IMR-90 (cell line): ENCODE measurements at regions not wholly inside any gene's neighbourhood (a gene's known extent, or its start where the extent isn't known, plus 50 kb on each side); places are given as distances from the start of the nearest gene placed in this dataset.

ENCODE experiments used
- ATAC-seq: fragments of 200-7000 bp; cut with Tn5 transposase; 2 replicates; pipeline ENCODE4 v1.9.1; 2020; ENCODE audit warnings: low read depth, mild to moderate bottlenecking, moderate library complexity
- BruUV-seq: library from RNA; stranded (reverse); fragments of 400-500 nt; replicated peaks from 2 replicates; lab custom pipeline; 2021; lab: Mats Ljungman, UMichigan
- CTCF ChIA-PET: fragments of 300-600 bp; formaldehyde crosslinking; extraction: SDS; loops from one replicate; lab custom pipeline; 2021; ENCODE audit warnings: antibody characterized with exemption; lab: Yijun Ruan, JAX
- POLR2A ChIA-PET: fragments of 300-600 bp; sonication (Branson Sonifier 250); formaldehyde crosslinking; loops from one replicate; lab custom pipeline; 2022; ENCODE audit warnings: antibody characterized with exemption; ENCODE audit not compliant: unreplicated experiment; lab: Charles Lee
- DNase-seq: peaks from one replicate; pipeline ENCODE4 v3.0.0; 2013
- H2AFZ ChIP-seq: replicated peaks from 2 replicates; pipeline ENCODE3; 2013; ENCODE audit warnings: low read length, mild to moderate bottlenecking; ENCODE audit not compliant: poor library complexity
- H2AK5ac ChIP-seq: 2 replicates; pipeline ENCODE4 v1.6.1; 2013; ENCODE audit warnings: low read depth, low read length, inconsistent platforms
- H2AK9ac ChIP-seq: replicated peaks from 2 replicates; pipeline ENCODE3; 2013; ENCODE audit warnings: mild to moderate bottlenecking, low read depth, low read length, moderate library complexity; ENCODE audit not compliant: poor library complexity
- H2BK120ac ChIP-seq: 2 replicates; pipeline ENCODE4 v1.6.1; 2013; ENCODE audit warnings: low read depth, low read length, inconsistent platforms
- H2BK15ac ChIP-seq: 3 replicates; pipeline ENCODE4 v1.6.1; 2013; ENCODE audit warnings: low read depth, low read length, inconsistent platforms
- H2BK20ac ChIP-seq: 2 replicates; pipeline ENCODE4 v1.6.1; 2013; ENCODE audit warnings: low read depth, mild to moderate bottlenecking, inconsistent platforms, low read length, moderate library complexity
- H2BK5ac ChIP-seq: 2 replicates; pipeline ENCODE4 v1.6.1; 2013; ENCODE audit warnings: mild to moderate bottlenecking, low read depth, low read length, inconsistent platforms; ENCODE audit not compliant: poor library complexity, severe bottlenecking
- H3K14ac ChIP-seq: replicated peaks from 2 replicates; pipeline ENCODE4 v1.6.1; 2013; ENCODE audit warnings: low read depth, low read length, inconsistent platforms
- H3K18ac ChIP-seq: 2 replicates; pipeline ENCODE4 v1.6.1; 2013; ENCODE audit warnings: low read depth, low read length, control low read depth
- H3K23ac ChIP-seq: 2 replicates; pipeline ENCODE4 v1.6.1; 2013; ENCODE audit warnings: low read depth, low read length, inconsistent platforms
- H3K27ac ChIP-seq: 2 replicates; pipeline ENCODE4 v1.5.1; 2013; ENCODE audit warnings: mild to moderate bottlenecking, control low read depth, low read length; ENCODE audit not compliant: insufficient read depth
- H3K27me3 ChIP-seq: 2 replicates; pipeline ENCODE4 v1.6.1; 2013; ENCODE audit warnings: low read length; ENCODE audit not compliant: control insufficient read depth, insufficient read depth
- H3K36me3 ChIP-seq: 2 replicates; pipeline ENCODE4 v1.6.1; 2013; ENCODE audit warnings: low read length, mixed read lengths; ENCODE audit not compliant: control insufficient read depth, insufficient read depth
- H3K4ac ChIP-seq: 2 replicates; pipeline ENCODE4 v1.6.1; 2013; ENCODE audit warnings: low read depth, low read length, inconsistent platforms
- H3K4me1 ChIP-seq: 2 replicates; pipeline ENCODE4 v1.6.1; 2013; ENCODE audit warnings: low read length, mixed read lengths; ENCODE audit not compliant: control insufficient read depth, insufficient read depth
- H3K4me2 ChIP-seq: 2 replicates; pipeline ENCODE4 v1.6.1; 2013; ENCODE audit warnings: low read depth, mild to moderate bottlenecking, control low read depth, low read length, moderate library complexity
- H3K4me3 ChIP-seq: 2 replicates; pipeline ENCODE4 v1.5.1; 2013; ENCODE audit warnings: low read depth, mild to moderate bottlenecking, control low read depth, low read length, moderate library complexity; ENCODE audit not compliant: insufficient read depth
- H3K56ac ChIP-seq: 2 replicates; pipeline ENCODE4 v1.6.1; 2013; ENCODE audit warnings: low read length, inconsistent platforms; ENCODE audit not compliant: insufficient read depth; ENCODE audit errors: extremely low read depth
- H3K79me1 ChIP-seq, 2 experiments: 2 replicates each; pipeline ENCODE4 v1.6.1; 2013; ENCODE audit warnings: low read length in 2 of 2, inconsistent platforms in 1 of 2, low read depth in 1 of 2
- H3K9ac ChIP-seq: 2 replicates; pipeline ENCODE4 v1.6.1; 2013; ENCODE audit warnings: low read depth, low read length, control low read depth
- H3K9me1 ChIP-seq: 2 replicates; pipeline ENCODE4 v1.6.1; 2013; ENCODE audit warnings: low read length, inconsistent platforms; ENCODE audit not compliant: insufficient read depth
- H3K9me3 ChIP-seq: 2 replicates; pipeline ENCODE4 v1.6.1; 2013; ENCODE audit warnings: low read length; ENCODE audit not compliant: control insufficient read depth, insufficient read depth
- H4K20me1 ChIP-seq: 2 replicates; pipeline ENCODE4 v1.6.1; 2013; ENCODE audit warnings: low read length, inconsistent platforms; ENCODE audit not compliant: insufficient read depth
- H4K5ac ChIP-seq: 2 replicates; pipeline ENCODE4 v1.6.1; 2013; ENCODE audit warnings: mild to moderate bottlenecking, low read depth, low read length, control low read depth
- H4K8ac ChIP-seq, 2 experiments: 2 replicates each; pipeline ENCODE4 v1.6.1; 2013; ENCODE audit warnings: low read depth in 2 of 2, low read length in 2 of 2, control low read depth in 1 of 2, inconsistent platforms in 1 of 2
- H4K91ac ChIP-seq: 2 replicates; pipeline ENCODE4 v1.6.1; 2013; ENCODE audit warnings: low read depth, low read length, inconsistent platforms; ENCODE audit not compliant: insufficient read depth
- BHLHE40 ChIP-seq: fragments of 150-350 bp; IDR thresholded peaks from 2 replicates; pipeline ENCODE4 v1.6.1; 2016; ENCODE audit warnings: mild to moderate bottlenecking, low read depth, low read length
- CEBPB ChIP-seq: IDR thresholded peaks from 2 replicates; pipeline ENCODE4 v1.6.1; 2012; ENCODE audit warnings: low read depth, low read length, improper control_type of control experiment
- CHD1 ChIP-seq: IDR thresholded peaks from 2 replicates; pipeline ENCODE4 v1.6.1; 2012; ENCODE audit warnings: low read depth, low read length, improper control_type of control experiment
- CTCF ChIP-seq: conservative IDR thresholded peaks from 2 replicates; pipeline ENCODE4 v1.5.1; 2012; ENCODE audit warnings: mild to moderate bottlenecking, low read depth, low read length, improper control_type of control experiment
- FOS ChIP-seq: fragments of 150-350 bp; IDR thresholded peaks from 2 replicates; pipeline ENCODE4 v1.6.1; 2016; ENCODE audit warnings: low read depth, low read length
- MAFK ChIP-seq: IDR thresholded peaks from 2 replicates; pipeline ENCODE4 v1.6.1; 2012; ENCODE audit warnings: low read depth, low read length, improper control_type of control experiment
- MAZ ChIP-seq: IDR thresholded peaks from 2 replicates; pipeline ENCODE4 v1.6.1; 2012; ENCODE audit warnings: low read depth, mild to moderate bottlenecking, low read length, improper control_type of control experiment, moderate library complexity, borderline replicate concordance
- MXI1 ChIP-seq: IDR thresholded peaks from 2 replicates; pipeline ENCODE4 v1.6.1; 2012; ENCODE audit warnings: low read depth, mild to moderate bottlenecking, low read length, moderate library complexity, borderline replicate concordance
- NFE2L2 ChIP-seq: fragments of 150-350 bp; IDR thresholded peaks from 2 replicates; pipeline ENCODE4 v1.6.1; 2016; ENCODE audit warnings: low read depth, mild to moderate bottlenecking, low read length
- POLR2A ChIP-seq: IDR thresholded peaks from 2 replicates; pipeline ENCODE4 v1.6.1; 2012; ENCODE audit warnings: mild to moderate bottlenecking, low read depth, low read length
- RAD21 ChIP-seq: IDR thresholded peaks from 2 replicates; pipeline ENCODE4 v1.6.1; 2012; ENCODE audit warnings: low read length, improper control_type of control experiment
- RCOR1 ChIP-seq: IDR thresholded peaks from 2 replicates; pipeline ENCODE4 v1.6.1; 2012; ENCODE audit warnings: mild to moderate bottlenecking, low read length, improper control_type of control experiment; ENCODE audit not compliant: insufficient replicate concordance
- RFX5 ChIP-seq: IDR thresholded peaks from 2 replicates; pipeline ENCODE4 v1.8.0; 2012; ENCODE audit warnings: low read depth, mild to moderate bottlenecking, low read length, moderate library complexity
- SMC3 ChIP-seq: fragments of 150-350 bp; IDR thresholded peaks from 2 replicates; pipeline ENCODE4 v1.6.1; 2016; ENCODE audit warnings: low read depth, mild to moderate bottlenecking, antibody characterized with exemption, low read length, moderate library complexity
- USF2 ChIP-seq: fragments of 150-350 bp; IDR thresholded peaks from 2 replicates; pipeline ENCODE4 v1.6.1; 2017; ENCODE audit warnings: mild to moderate bottlenecking, antibody characterized with exemption, low read length, low read depth
- WGBS, 2 experiments: methylation state at CpG; one replicate each; pipeline versions ENCODE4 v1.1.5 to v1.1.7; 2013; ENCODE audit warnings: missing lambda C conversion rate in 2 of 2; ENCODE audit not compliant: insufficient read length in 1 of 2; ENCODE audit errors: extremely low coverage in 2 of 2; 5-methylcytosine and 5-hydroxymethylcytosine counted together
- dilution Hi-C: fragments of 300-500 bp; cut with HindIII; formaldehyde crosslinking; loops from one replicate; pipeline ENCODE4 v1.14.3; 2018; ENCODE audit warnings: low sequenced_read_pairs; ENCODE audit not compliant: unreplicated experiment
- in situ Hi-C: fragments of 300-500 bp; cut with MboI; formaldehyde crosslinking; loops from 3 replicates; pipeline ENCODE4 v1.14.3; 2019; ENCODE audit warnings: low sequenced_read_pairs, inconsistent platforms, mixed read lengths
- intact Hi-C: fragments of 100-400 bp; cut with micrococcal nuclease; formaldehyde crosslinking; loops from 2 replicates; pipeline ENCODE4 v1.10.0; 2022

GRCh38 chr2:6635296-6635695, 230.4 kb downstream of the CMPK2 start:
- H3K4me3 ChIP-seq, result no peak overlapping the region
- no peaks in the 10 kb centered on the region for H3K79me1 ChIP-seq
- H4K91ac ChIP-seq, result no peak overlapping the region
- dilution Hi-C loops, result no loop called here
- no peak overlapping the region for H2AK5ac ChIP-seq
- H3K4me1 ChIP-seq, result no peaks in the 10 kb centered on the region
- no TSS peak for BruUV-seq
- H3K27me3 ChIP-seq, result peaks cover 3% of the 10 kb centered on the region; the same call in 1 of the 2 replicates
- DNase-seq (no peak), ATAC-seq (no peak)
- no peak overlapping the region for H4K8ac ChIP-seq
- H3K56ac ChIP-seq, result no peak overlapping the region
- no peak overlapping the region for H3K18ac ChIP-seq
- no peak overlapping the region for H3K27ac ChIP-seq
- intact Hi-C loops, result no loop called here
- CTCF ChIA-PET, result no interaction called here
- no peak overlapping the region for H2BK20ac ChIP-seq
- WGBS, 2 experiments, result no CpG with 5 or more reads among the region's 1 CpG
- no peak overlapping the region for H3K23ac ChIP-seq
- in situ Hi-C loops, result no loop called here
- H3K9me1 ChIP-seq, result no peaks in the 10 kb centered on the region
- H2BK5ac ChIP-seq, result no peak overlapping the region
- no peak overlapping the region for H3K4ac ChIP-seq
- POLR2A ChIA-PET, result no interaction called here
- no peaks in the 10 kb centered on the region for H3K9me3 ChIP-seq
- no peak overlapping the region for H4K5ac ChIP-seq
- no peak overlapping the region for H2AFZ ChIP-seq
- no peak overlapping the region for H3K14ac ChIP-seq
- no peak overlapping the region for H3K9ac ChIP-seq
- H2AK9ac ChIP-seq, result no peak overlapping the region
- no peaks in the 10 kb centered on the region for H3K36me3 ChIP-seq
- no peak overlapping the region for H2BK120ac ChIP-seq
- no peak overlapping the region for H2BK15ac ChIP-seq
- TF ChIP-seq MAZ (no peak), CTCF (no peak), NFE2L2 (no peak), RFX5 (no peak), USF2 (no peak), CEBPB (no peak), BHLHE40 (no peak), FOS (no peak), CHD1 (no peak), MAFK (no peak), POLR2A (no peak), RAD21 (no peak), MXI1 (no peak), SMC3 (no peak), RCOR1 (no peak)
- H3K4me2 ChIP-seq, result no peak overlapping the region
- H4K20me1 ChIP-seq, result no peaks in the 10 kb centered on the region
